Thoracic aorta (tissue), 2 donors: ENCODE measurements at regions not wholly inside any gene's neighbourhood (a gene's known extent, or its start where the extent isn't known, plus 50 kb on each side); places are given as distances from the start of the nearest gene placed in this dataset.
"Not testable (repeated sequence)": the region's sequence is repeated elsewhere in the genome, so short reads cannot be mapped to it uniquely, and the experiment has no call there.

ENCODE experiments used
- ATAC-seq: fragments of 150-250 bp; one replicate; pipeline ENCODE4 v1.8.0; 2017; ENCODE audit warnings: low read depth; ENCODE audit not compliant: insufficient number of reproducible peaks, low FRiP score
- DNase-seq: peaks from one replicate; pipeline ENCODE4 v3.0.0-alpha.2; 2020; ENCODE audit warnings: low spot score
- H3K27ac ChIP-seq, 2 donors: fragments of 200-600 bp; sonication (generic); 1 replicate in 1 of 2; 2 replicates in 1 of 2; pipeline ENCODE4 v1.5.1; 2016; ENCODE audit warnings: mild to moderate bottlenecking in 2 of 2, moderate library complexity in 2 of 2
- H3K27me3 ChIP-seq: fragments of 200-600 bp; sonication (generic); replicated peaks from 2 replicates; pipeline ENCODE4 v1.6.0; 2016; ENCODE audit warnings: mild to moderate bottlenecking; ENCODE audit not compliant: insufficient read depth
- H3K36me3 ChIP-seq: fragments of 200-600 bp; sonication (generic); one replicate; pipeline ENCODE4 v1.5.1; 2016
- H3K4me1 ChIP-seq, 2 donors: fragments of 200-600 bp; sonication (generic); 1 replicate in 1 of 2; 2 replicates in 1 of 2; pipeline versions ENCODE4 v1.5.1 to v1.6.0; 2016; ENCODE audit warnings: low read depth in 2 of 2, mild to moderate bottlenecking in 1 of 2; ENCODE audit not compliant: control insufficient read depth in 1 of 2
- H3K4me3 ChIP-seq: fragments of 200-600 bp; sonication (generic); 2 replicates; pipeline ENCODE4 v1.5.1; 2016; ENCODE audit warnings: mild to moderate bottlenecking
- H3K9me3 ChIP-seq: fragments of 200-600 bp; sonication (generic); 2 replicates; pipeline ENCODE4 v1.5.1; 2016
- CTCF ChIP-seq: fragments of 200-600 bp; sonication (generic); IDR thresholded peaks from one replicate; pipeline ENCODE4 v1.5.1; 2019; ENCODE audit warnings: antibody characterized with exemption

- H3K27me3 ChIP-seq = no peaks in the 10 kb centered on the region
- TF ChIP-seq CTCF = no peak
- no peak overlapping the region for H3K27ac ChIP-seq
- no peaks in the 10 kb centered on the region for H3K4me1 ChIP-seq
- H3K4me3 ChIP-seq = no peak overlapping the region
- DNase-seq = no peak
- ATAC-seq = no peak
- H3K36me3 ChIP-seq = no peaks in the 10 kb centered on the region
- no peaks in the 10 kb centered on the region for H3K9me3 ChIP-seq
Measured at GRCh38 chr20:56778765-56779195, 149.7 kb downstream of the TFAP2C start.

- Histone ChIP-seq H3K4me1 (no peaks in the 10 kb centered on the region), H3K4me3 (no peak overlapping the region), H3K27me3 (no peaks in the 10 kb centered on the region), H3K9me3 (no peaks in the 10 kb centered on the region), H3K36me3 (no peaks in the 10 kb centered on the region), H3K27ac (no peak overlapping the region)
- no peak for DNase-seq
- no peak for TF ChIP-seq CTCF
- no peak for ATAC-seq
Measured at GRCh38 chr20:56779452-56780143, 150.5 kb downstream of the TFAP2C start.

GRCh38 chr20:56780266-56780665 is 151.2 kb downstream of the TFAP2C start:
- H3K27ac ChIP-seq = no peak overlapping the region
- H3K4me1 ChIP-seq = no peaks in the 10 kb centered on the region
- no peaks in the 10 kb centered on the region for H3K9me3 ChIP-seq
- H3K27me3 ChIP-seq = no peaks in the 10 kb centered on the region
- H3K36me3 ChIP-seq = no peaks in the 10 kb centered on the region
- ATAC-seq (no peak), DNase-seq (no peak)
- H3K4me3 ChIP-seq = no peak overlapping the region
- TF ChIP-seq CTCF = no peak

GRCh38 chr20:56781108-56781739 is 152.1 kb downstream of the TFAP2C start:
- H3K4me1 ChIP-seq = no peaks in the 10 kb centered on the region
- no peak overlapping the region for H3K27ac ChIP-seq
- ATAC-seq (no peak), DNase-seq (no peak)
- no peak overlapping the region for H3K4me3 ChIP-seq
- H3K36me3 ChIP-seq = no peaks in the 10 kb centered on the region
- H3K27me3 ChIP-seq = no peaks in the 10 kb centered on the region
- H3K9me3 ChIP-seq = no peaks in the 10 kb centered on the region
- no peak for TF ChIP-seq CTCF

GRCh38 chr20:56781987-56782560 is 153.0 kb downstream of the TFAP2C start:
- DNase-seq, H3K27me3 ChIP-seq, H3K4me1 ChIP-seq, H3K27ac ChIP-seq, H3K9me3 ChIP-seq, H3K36me3 ChIP-seq, H3K4me3 ChIP-seq, ATAC-seq: not testable (repeated sequence)

- H3K36me3 ChIP-seq, H3K27me3 ChIP-seq, DNase-seq, ATAC-seq, H3K4me3 ChIP-seq, H3K4me1 ChIP-seq, H3K27ac ChIP-seq, H3K9me3 ChIP-seq: not testable (repeated sequence)
Measured at GRCh38 chr20:56782814-56783213, 153.7 kb downstream of the TFAP2C start.
